ENCODE measurements at regions not wholly inside any gene's neighbourhood (a gene's known extent, or its start where the extent isn't known, plus 50 kb on each side); places are given as distances from the start of the nearest gene placed in this dataset.

- TF ChIP-seq CTCF (IDR thresholded peaks at IDR 0.05) (no peak), POLR2A (IDR thresholded peaks at IDR 0.05) (no peak), POLR2AphosphoS5 (IDR thresholded peaks at IDR 0.05) (no peak)
Measured at GRCh38 chr5:87164409-87164808, 103.3 kb upstream of the RASA1 start.
